Type B pancreatic cell (in vitro differentiated cells): ENCODE measurements at regions not wholly inside any gene's neighbourhood (a gene's known extent, or its start where the extent isn't known, plus 50 kb on each side); places are given as distances from the start of the nearest gene placed in this dataset.
A peak's percentile ranks its signal among the peaks of the same experiment; 100 is the strongest.

Experiments
- DNase-seq: peaks from one replicate; pipeline ENCODE4 v3.0.0; 2021; ENCODE audit warnings: mixed read lengths; ENCODE audit not compliant: unreplicated experiment; ENCODE audit errors: extremely low spot score
- H3K27ac Mint-ChIP-seq: 2 replicates; pipeline ENCODE4 v1.8.0; 2021; ENCODE audit warnings: mild to moderate bottlenecking, mixed read lengths
- H3K27me3 Mint-ChIP-seq: 2 replicates; pipeline ENCODE4 v1.8.0; 2021; ENCODE audit warnings: mixed read lengths
- H3K36me3 Mint-ChIP-seq: 2 replicates; pipeline ENCODE4 v1.8.0; 2021; ENCODE audit warnings: mixed read lengths
- H3K4me1 Mint-ChIP-seq: one replicate; pipeline ENCODE4 v1.8.0; 2021; ENCODE audit warnings: mixed read lengths; ENCODE audit not compliant: unreplicated experiment
- H3K4me3 Mint-ChIP-seq: 2 replicates; pipeline ENCODE4 v1.8.0; 2021; ENCODE audit warnings: mild to moderate bottlenecking, mixed read lengths
- H3K9me3 Mint-ChIP-seq: 2 replicates; pipeline ENCODE4 v1.8.0; 2021; ENCODE audit warnings: mixed read lengths
- CTCF ChIP-seq: fragments of 200-600 bp; sonication (generic); conservative IDR thresholded peaks from 2 replicates; pipeline ENCODE4 v1.5.0; 2021; ENCODE audit warnings: antibody characterized with exemption, mild to moderate bottlenecking

GRCh38 chr9:90458485-90458884 is 184.1 kb downstream of the DIRAS2 start:
- Mint-ChIP-seq H3K36me3 (peaks cover 3% of the 10 kb centered on the region), H3K4me1 (peaks cover 25% of the 10 kb centered on the region), H3K9me3 (no peaks in the 10 kb centered on the region), H3K27me3 (no peaks in the 10 kb centered on the region), H3K4me3 (no peak overlapping the region), H3K27ac (no peak overlapping the region)
- no peak for DNase-seq
- TF ChIP-seq CTCF: peak; percentile 63

GRCh38 chr9:90459321-90459720 is 183.3 kb downstream of the DIRAS2 start:
- Mint-ChIP-seq H3K27me3 (no peaks in the 10 kb centered on the region), H3K36me3 (peaks cover 3% of the 10 kb centered on the region), H3K9me3 (no peaks in the 10 kb centered on the region), H3K4me1 (peaks cover 25% of the 10 kb centered on the region), H3K27ac (peak overlapping the region; percentile 18), H3K4me3 (no peak overlapping the region)
- TF ChIP-seq CTCF: no peak
- no peak for DNase-seq

- H3K27ac Mint-ChIP-seq: peak overlapping the region; percentile 18
- no peak for TF ChIP-seq CTCF
- H3K4me3 Mint-ChIP-seq: no peak overlapping the region
- H3K9me3 Mint-ChIP-seq: no peaks in the 10 kb centered on the region
- peaks cover 3% of the 10 kb centered on the region for H3K36me3 Mint-ChIP-seq
- no peak for DNase-seq
- H3K4me1 Mint-ChIP-seq: peaks cover 25% of the 10 kb centered on the region
- H3K27me3 Mint-ChIP-seq: no peaks in the 10 kb centered on the region
Observed at GRCh38 chr9:90460220-90460619, 182.4 kb downstream of the DIRAS2 start.

- Mint-ChIP-seq H3K4me3 (no peak overlapping the region), H3K9me3 (no peaks in the 10 kb centered on the region), H3K27ac (no peak overlapping the region), H3K4me1 (peaks cover 12% of the 10 kb centered on the region), H3K36me3 (no peaks in the 10 kb centered on the region), H3K27me3 (peaks cover 4% of the 10 kb centered on the region)
- no peak for DNase-seq
- no peak for TF ChIP-seq CTCF
Observed at GRCh38 chr9:90464978-90465377, 177.6 kb downstream of the DIRAS2 start.

- no peak for TF ChIP-seq CTCF
- Mint-ChIP-seq H3K4me3 (no peak overlapping the region), H3K4me1 (peaks cover 10% of the 10 kb centered on the region), H3K27ac (no peak overlapping the region), H3K27me3 (peaks cover 4% of the 10 kb centered on the region), H3K9me3 (no peaks in the 10 kb centered on the region), H3K36me3 (no peaks in the 10 kb centered on the region)
- DNase-seq: no peak
Observed at GRCh38 chr9:90466441-90466840, 176.2 kb downstream of the DIRAS2 start.

- peaks cover 4% of the 10 kb centered on the region for H3K27me3 Mint-ChIP-seq
- no peak overlapping the region for H3K4me3 Mint-ChIP-seq
- no peak overlapping the region for H3K27ac Mint-ChIP-seq
- no peaks in the 10 kb centered on the region for H3K36me3 Mint-ChIP-seq
- no peak for TF ChIP-seq CTCF
- DNase-seq: no peak
- H3K4me1 Mint-ChIP-seq: peaks cover 10% of the 10 kb centered on the region
- H3K9me3 Mint-ChIP-seq: no peaks in the 10 kb centered on the region
Observed at GRCh38 chr9:90469435-90469834, 173.2 kb downstream of the DIRAS2 start.
